Body of pancreas (tissue), 4 donors: ENCODE measurements at regions not wholly inside any gene's neighbourhood (a gene's known extent, or its start where the extent isn't known, plus 50 kb on each side); places are given as distances from the start of the nearest gene placed in this dataset.
"Not testable (repeated sequence)": the region's sequence is repeated elsewhere in the genome, so short reads cannot be mapped to it uniquely, and the experiment has no call there.

ENCODE experiments used
- ATAC-seq: fragments of 150-250 bp; one replicate; pipeline ENCODE4 v1.9.1; 2016
- DNase-seq, 4 donors: peaks; one replicate each; pipeline ENCODE4 v3.0.0-alpha.2; 2019
- H3K27ac ChIP-seq, 4 donors: fragments of 200-600 bp; sonication (generic); 1 replicate in 3 of 4; 2 replicates in 1 of 4; pipeline versions ENCODE4 v1.5.1 to v1.6.1; 2016 to 2019; ENCODE audit warnings: mild to moderate bottlenecking in 1 of 4, mixed read lengths in 1 of 4, moderate library complexity in 1 of 4
- H3K27me3 ChIP-seq, 2 donors: fragments of 200-600 bp; sonication (generic); one replicate each; pipeline ENCODE4 v1.6.0; 2016; ENCODE audit warnings: mild to moderate bottlenecking in 1 of 2
- H3K36me3 ChIP-seq, 2 donors: fragments of 200-600 bp; sonication (generic); replicated peaks in 1 of 2; 2 replicates each; pipeline ENCODE4 v1.5.1; 2016; ENCODE audit warnings: low read depth in 2 of 2; ENCODE audit not compliant: insufficient read depth in 1 of 2
- H3K4me1 ChIP-seq: fragments of 200-600 bp; sonication (generic); one replicate; pipeline ENCODE4 v1.6.0; 2016
- H3K4me3 ChIP-seq, 2 donors: fragments of 200-600 bp; sonication (generic); 1 replicate in 1 of 2; 2 replicates in 1 of 2; pipeline ENCODE4 v1.5.1; 2016 to 2019
- H3K9me3 ChIP-seq, 3 donors: fragments of 200-600 bp; sonication (generic); 1 replicate in 2 of 3; 2 replicates in 1 of 3; pipeline ENCODE4 v1.5.1; 2016
- CTCF ChIP-seq, 7 experiments: fragments of 450-650 bp in 4 of 7; fragments of 200-600 bp in 3 of 7; sonication (generic) in 3 of 7; IDR thresholded peaks; one replicate each; pipeline ENCODE4 v1.5.1; 2016 to 2019; ENCODE audit warnings: antibody characterized with exemption in 7 of 7
- POLR2A ChIP-seq, 3 donors: fragments of 450-650 bp; IDR thresholded peaks; one replicate each; pipeline ENCODE4 v1.6.1; 2016; ENCODE audit warnings: antibody characterized with exemption in 3 of 3, mild to moderate bottlenecking in 2 of 3
- WGBS, 2 donors: methylation state at CpG; one replicate each; pipeline ENCODE4 v1.1.5; 2017; 5-methylcytosine and 5-hydroxymethylcytosine counted together
- intact Hi-C: fragments of 100-400 bp; cut with DNase I; formaldehyde crosslinking; loops from one replicate; pipeline ENCODE4 v1.15.1; 2023

GRCh38 chrY:12289415-12289814 lies 411.6 kb upstream of the USP9Y start:
- DNase-seq = no peak
- Histone ChIP-seq H3K36me3 (no peaks in the 10 kb centered on the region), H3K9me3 (no peaks in the 10 kb centered on the region), H3K27ac (no peak overlapping the region), H3K4me1 (no peaks in the 10 kb centered on the region), H3K4me3 (no peak overlapping the region), H3K27me3 (no peaks in the 10 kb centered on the region)
- WGBS, 2 donors = 44 to 50% methylated on average over 1 of the region's 1 CpG
- no peak for TF ChIP-seq POLR2A (IDR thresholded peaks at IDR 0.05)
- no peak for TF ChIP-seq CTCF (IDR thresholded peaks at IDR 0.05)
- intact Hi-C loops = no loop called here
- no peak for ATAC-seq

- no peak for TF ChIP-seq CTCF (IDR thresholded peaks at IDR 0.05)
- no peak for TF ChIP-seq POLR2A (IDR thresholded peaks at IDR 0.05)
- ATAC-seq (no peak), DNase-seq (no peak)
- Histone ChIP-seq H3K4me3 (no peak overlapping the region), H3K36me3 (no peaks in the 10 kb centered on the region), H3K27me3 (no peaks in the 10 kb centered on the region), H3K27ac (no peak overlapping the region), H3K4me1 (no peaks in the 10 kb centered on the region), H3K9me3 (no peaks in the 10 kb centered on the region)
- intact Hi-C loops = no loop called here
These were observed 408.5 kb upstream of the USP9Y start for GRCh38 chrY:12292542-12292941.

- intact Hi-C loops = no loop called here
- 80 to 86% methylated on average over 1 of the region's 1 CpG for WGBS, 2 donors
- no peak for TF ChIP-seq CTCF (IDR thresholded peaks at IDR 0.05)
- TF ChIP-seq POLR2A (IDR thresholded peaks at IDR 0.05) = no peak
These were observed 404.6 kb upstream of the USP9Y start for GRCh38 chrY:12296460-12296859.

GRCh38 chrY:12299796-12300195 lies 401.2 kb upstream of the USP9Y start:
- WGBS, 2 donors = 68 to 69% methylated on average over 4 of the region's 9 CpGs
- not testable (repeated sequence) for ATAC-seq

More at GRCh38 chrY:12296460-12296859, 404.6 kb upstream of the USP9Y start:
- no peak overlapping the region for H3K27ac ChIP-seq
- no peaks in the 10 kb centered on the region for H3K4me1 ChIP-seq
- no peaks in the 10 kb centered on the region for H3K9me3 ChIP-seq
- H3K27me3 ChIP-seq = no peaks in the 10 kb centered on the region
- ATAC-seq (no peak), DNase-seq (no peak)
- H3K36me3 ChIP-seq = no peaks in the 10 kb centered on the region
- H3K4me3 ChIP-seq = no peak overlapping the region

GRCh38 chrY:12303464-12303863 lies 397.6 kb upstream of the USP9Y start:
- Histone ChIP-seq H3K36me3 (no peaks in the 10 kb centered on the region), H3K4me3 (no peak overlapping the region), H3K27ac (no peak overlapping the region), H3K4me1 (no peaks in the 10 kb centered on the region), H3K27me3 (no peaks in the 10 kb centered on the region), H3K9me3 (no peaks in the 10 kb centered on the region)
- no peak for ATAC-seq
- no peak for TF ChIP-seq CTCF (IDR thresholded peaks at IDR 0.05)
- TF ChIP-seq POLR2A (IDR thresholded peaks at IDR 0.05) = no peak
- intact Hi-C loops = no loop called here
- 73 to 84% methylated on average over 4 of the region's 4 CpGs for WGBS, 2 donors
- DNase-seq = no peak

More at GRCh38 chrY:12299796-12300195, 401.2 kb upstream of the USP9Y start:
- intact Hi-C loops, H3K4me3 ChIP-seq, H3K27ac ChIP-seq, H3K4me1 ChIP-seq, H3K36me3 ChIP-seq, H3K9me3 ChIP-seq, H3K27me3 ChIP-seq: not testable (repeated sequence)
- DNase-seq = peak in 2 of 4 donors; percentile 1 to 2
